IMR-90 (cell line): ENCODE measurements at regions not wholly inside any gene's neighbourhood (a gene's known extent, or its start where the extent isn't known, plus 50 kb on each side); places are given as distances from the start of the nearest gene placed in this dataset.

ENCODE experiments used
- ATAC-seq: fragments of 200-7000 bp; cut with Tn5 transposase; 2 replicates; pipeline ENCODE4 v1.9.1; 2020; ENCODE audit warnings: low read depth, mild to moderate bottlenecking, moderate library complexity
- BruUV-seq: library from RNA; stranded (reverse); fragments of 400-500 nt; replicated peaks from 2 replicates; lab custom pipeline; 2021; lab: Mats Ljungman, UMichigan
- CTCF ChIA-PET: fragments of 300-600 bp; formaldehyde crosslinking; extraction: SDS; loops from one replicate; lab custom pipeline; 2021; ENCODE audit warnings: antibody characterized with exemption; lab: Yijun Ruan, JAX
- POLR2A ChIA-PET: fragments of 300-600 bp; sonication (Branson Sonifier 250); formaldehyde crosslinking; loops from one replicate; lab custom pipeline; 2022; ENCODE audit warnings: antibody characterized with exemption; ENCODE audit not compliant: unreplicated experiment; lab: Charles Lee
- DNase-seq: peaks from one replicate; pipeline ENCODE4 v3.0.0; 2013
- H2AFZ ChIP-seq: replicated peaks from 2 replicates; pipeline ENCODE3; 2013; ENCODE audit warnings: low read length, mild to moderate bottlenecking; ENCODE audit not compliant: poor library complexity
- H2AK5ac ChIP-seq: 2 replicates; pipeline ENCODE4 v1.6.1; 2013; ENCODE audit warnings: low read depth, low read length, inconsistent platforms
- H2AK9ac ChIP-seq: replicated peaks from 2 replicates; pipeline ENCODE3; 2013; ENCODE audit warnings: mild to moderate bottlenecking, low read depth, low read length, moderate library complexity; ENCODE audit not compliant: poor library complexity
- H2BK120ac ChIP-seq: 2 replicates; pipeline ENCODE4 v1.6.1; 2013; ENCODE audit warnings: low read depth, low read length, inconsistent platforms
- H2BK15ac ChIP-seq: 3 replicates; pipeline ENCODE4 v1.6.1; 2013; ENCODE audit warnings: low read depth, low read length, inconsistent platforms
- H2BK20ac ChIP-seq: 2 replicates; pipeline ENCODE4 v1.6.1; 2013; ENCODE audit warnings: low read depth, mild to moderate bottlenecking, inconsistent platforms, low read length, moderate library complexity
- H2BK5ac ChIP-seq: 2 replicates; pipeline ENCODE4 v1.6.1; 2013; ENCODE audit warnings: mild to moderate bottlenecking, low read depth, low read length, inconsistent platforms; ENCODE audit not compliant: poor library complexity, severe bottlenecking
- H3K14ac ChIP-seq: replicated peaks from 2 replicates; pipeline ENCODE4 v1.6.1; 2013; ENCODE audit warnings: low read depth, low read length, inconsistent platforms
- H3K18ac ChIP-seq: 2 replicates; pipeline ENCODE4 v1.6.1; 2013; ENCODE audit warnings: low read depth, low read length, control low read depth
- H3K23ac ChIP-seq: 2 replicates; pipeline ENCODE4 v1.6.1; 2013; ENCODE audit warnings: low read depth, low read length, inconsistent platforms
- H3K27ac ChIP-seq: 2 replicates; pipeline ENCODE4 v1.5.1; 2013; ENCODE audit warnings: mild to moderate bottlenecking, control low read depth, low read length; ENCODE audit not compliant: insufficient read depth
- H3K27me3 ChIP-seq: 2 replicates; pipeline ENCODE4 v1.6.1; 2013; ENCODE audit warnings: low read length; ENCODE audit not compliant: control insufficient read depth, insufficient read depth
- H3K36me3 ChIP-seq: 2 replicates; pipeline ENCODE4 v1.6.1; 2013; ENCODE audit warnings: low read length, mixed read lengths; ENCODE audit not compliant: control insufficient read depth, insufficient read depth
- H3K4ac ChIP-seq: 2 replicates; pipeline ENCODE4 v1.6.1; 2013; ENCODE audit warnings: low read depth, low read length, inconsistent platforms
- H3K4me1 ChIP-seq: 2 replicates; pipeline ENCODE4 v1.6.1; 2013; ENCODE audit warnings: low read length, mixed read lengths; ENCODE audit not compliant: control insufficient read depth, insufficient read depth
- H3K4me2 ChIP-seq: 2 replicates; pipeline ENCODE4 v1.6.1; 2013; ENCODE audit warnings: low read depth, mild to moderate bottlenecking, control low read depth, low read length, moderate library complexity
- H3K4me3 ChIP-seq: 2 replicates; pipeline ENCODE4 v1.5.1; 2013; ENCODE audit warnings: low read depth, mild to moderate bottlenecking, control low read depth, low read length, moderate library complexity; ENCODE audit not compliant: insufficient read depth
- H3K56ac ChIP-seq: 2 replicates; pipeline ENCODE4 v1.6.1; 2013; ENCODE audit warnings: low read length, inconsistent platforms; ENCODE audit not compliant: insufficient read depth; ENCODE audit errors: extremely low read depth
- H3K79me1 ChIP-seq, 2 experiments: 2 replicates each; pipeline ENCODE4 v1.6.1; 2013; ENCODE audit warnings: low read length in 2 of 2, inconsistent platforms in 1 of 2, low read depth in 1 of 2
- H3K9ac ChIP-seq: 2 replicates; pipeline ENCODE4 v1.6.1; 2013; ENCODE audit warnings: low read depth, low read length, control low read depth
- H3K9me1 ChIP-seq: 2 replicates; pipeline ENCODE4 v1.6.1; 2013; ENCODE audit warnings: low read length, inconsistent platforms; ENCODE audit not compliant: insufficient read depth
- H3K9me3 ChIP-seq: 2 replicates; pipeline ENCODE4 v1.6.1; 2013; ENCODE audit warnings: low read length; ENCODE audit not compliant: control insufficient read depth, insufficient read depth
- H4K20me1 ChIP-seq: 2 replicates; pipeline ENCODE4 v1.6.1; 2013; ENCODE audit warnings: low read length, inconsistent platforms; ENCODE audit not compliant: insufficient read depth
- H4K5ac ChIP-seq: 2 replicates; pipeline ENCODE4 v1.6.1; 2013; ENCODE audit warnings: mild to moderate bottlenecking, low read depth, low read length, control low read depth
- H4K8ac ChIP-seq, 2 experiments: 2 replicates each; pipeline ENCODE4 v1.6.1; 2013; ENCODE audit warnings: low read depth in 2 of 2, low read length in 2 of 2, control low read depth in 1 of 2, inconsistent platforms in 1 of 2
- H4K91ac ChIP-seq: 2 replicates; pipeline ENCODE4 v1.6.1; 2013; ENCODE audit warnings: low read depth, low read length, inconsistent platforms; ENCODE audit not compliant: insufficient read depth
- BHLHE40 ChIP-seq: fragments of 150-350 bp; IDR thresholded peaks from 2 replicates; pipeline ENCODE4 v1.6.1; 2016; ENCODE audit warnings: mild to moderate bottlenecking, low read depth, low read length
- CEBPB ChIP-seq: IDR thresholded peaks from 2 replicates; pipeline ENCODE4 v1.6.1; 2012; ENCODE audit warnings: low read depth, low read length, improper control_type of control experiment
- CHD1 ChIP-seq: IDR thresholded peaks from 2 replicates; pipeline ENCODE4 v1.6.1; 2012; ENCODE audit warnings: low read depth, low read length, improper control_type of control experiment
- CTCF ChIP-seq: conservative IDR thresholded peaks from 2 replicates; pipeline ENCODE4 v1.5.1; 2012; ENCODE audit warnings: mild to moderate bottlenecking, low read depth, low read length, improper control_type of control experiment
- ELK1 ChIP-seq: fragments of 150-350 bp; IDR thresholded peaks from 2 replicates; pipeline ENCODE4 v1.6.1; 2016; ENCODE audit warnings: low read depth, mild to moderate bottlenecking, low read length, moderate library complexity, borderline replicate concordance
- MAZ ChIP-seq: IDR thresholded peaks from 2 replicates; pipeline ENCODE4 v1.6.1; 2012; ENCODE audit warnings: low read depth, mild to moderate bottlenecking, low read length, improper control_type of control experiment, moderate library complexity, borderline replicate concordance
- MXI1 ChIP-seq: IDR thresholded peaks from 2 replicates; pipeline ENCODE4 v1.6.1; 2012; ENCODE audit warnings: low read depth, mild to moderate bottlenecking, low read length, moderate library complexity, borderline replicate concordance
- NFE2L2 ChIP-seq: fragments of 150-350 bp; IDR thresholded peaks from 2 replicates; pipeline ENCODE4 v1.6.1; 2016; ENCODE audit warnings: low read depth, mild to moderate bottlenecking, low read length
- POLR2A ChIP-seq: IDR thresholded peaks from 2 replicates; pipeline ENCODE4 v1.6.1; 2012; ENCODE audit warnings: mild to moderate bottlenecking, low read depth, low read length
- RAD21 ChIP-seq: IDR thresholded peaks from 2 replicates; pipeline ENCODE4 v1.6.1; 2012; ENCODE audit warnings: low read length, improper control_type of control experiment
- RCOR1 ChIP-seq: IDR thresholded peaks from 2 replicates; pipeline ENCODE4 v1.6.1; 2012; ENCODE audit warnings: mild to moderate bottlenecking, low read length, improper control_type of control experiment; ENCODE audit not compliant: insufficient replicate concordance
- RFX5 ChIP-seq: IDR thresholded peaks from 2 replicates; pipeline ENCODE4 v1.8.0; 2012; ENCODE audit warnings: low read depth, mild to moderate bottlenecking, low read length, moderate library complexity
- SMC3 ChIP-seq: fragments of 150-350 bp; IDR thresholded peaks from 2 replicates; pipeline ENCODE4 v1.6.1; 2016; ENCODE audit warnings: low read depth, mild to moderate bottlenecking, antibody characterized with exemption, low read length, moderate library complexity
- USF2 ChIP-seq: fragments of 150-350 bp; IDR thresholded peaks from 2 replicates; pipeline ENCODE4 v1.6.1; 2017; ENCODE audit warnings: mild to moderate bottlenecking, antibody characterized with exemption, low read length, low read depth
- WGBS, 2 experiments: methylation state at CpG; one replicate each; pipeline versions ENCODE4 v1.1.5 to v1.1.7; 2013; ENCODE audit warnings: missing lambda C conversion rate in 2 of 2; ENCODE audit not compliant: insufficient read length in 1 of 2; ENCODE audit errors: extremely low coverage in 2 of 2; 5-methylcytosine and 5-hydroxymethylcytosine counted together
- dilution Hi-C: fragments of 300-500 bp; cut with HindIII; formaldehyde crosslinking; loops from one replicate; pipeline ENCODE4 v1.14.3; 2018; ENCODE audit warnings: low sequenced_read_pairs; ENCODE audit not compliant: unreplicated experiment
- in situ Hi-C: fragments of 300-500 bp; cut with MboI; formaldehyde crosslinking; loops from 3 replicates; pipeline ENCODE4 v1.14.3; 2019; ENCODE audit warnings: low sequenced_read_pairs, inconsistent platforms, mixed read lengths
- intact Hi-C: fragments of 100-400 bp; cut with micrococcal nuclease; formaldehyde crosslinking; loops from 2 replicates; pipeline ENCODE4 v1.10.0; 2022

- Histone ChIP-seq H4K91ac (no peak overlapping the region), H2AK9ac (no peak overlapping the region), H3K27ac (no peak overlapping the region), H3K18ac (no peak overlapping the region), H3K4ac (no peak overlapping the region), H2BK15ac (no peak overlapping the region), H3K14ac (no peak overlapping the region), H3K4me3 (no peak overlapping the region), H3K4me1 (no peaks in the 10 kb centered on the region), H3K23ac (no peak overlapping the region), H3K4me2 (no peak overlapping the region), H2AFZ (no peak overlapping the region), H3K9ac (no peak overlapping the region), H3K36me3 (no peaks in the 10 kb centered on the region), H3K9me3 (peaks cover 8% of the 10 kb centered on the region), H2BK120ac (no peak overlapping the region), H2BK20ac (no peak overlapping the region), H3K27me3 (peaks cover 42% of the 10 kb centered on the region), H3K56ac (no peak overlapping the region), H4K20me1 (no peaks in the 10 kb centered on the region), H3K79me1 (no peaks in the 10 kb centered on the region), H4K5ac (no peak overlapping the region), H3K9me1 (peaks cover 2% of the 10 kb centered on the region; the same call in 1 of the 2 replicates), H2BK5ac (no peak overlapping the region), H4K8ac (no peak overlapping the region), H2AK5ac (no peak overlapping the region)
- dilution Hi-C loops, result no loop called here
- WGBS, 2 experiments, result no CpG with 5 or more reads among the region's 4 CpGs
- CTCF ChIA-PET, result interaction anchor here (1.1 kb wide), 1 partner anchor 77 kb away, joined by 4 read pairs; no protein-coding TSS in a partner anchor
- TF ChIP-seq MAZ (no peak), RAD21 (no peak), RFX5 (no peak), MXI1 (no peak), POLR2A (no peak), RCOR1 (no peak), NFE2L2 (no peak), BHLHE40 (no peak), ELK1 (no peak), SMC3 (no peak), USF2 (no peak), CEBPB (no peak), CHD1 (no peak), CTCF (no peak)
- ATAC-seq (no peak), DNase-seq (no peak)
- BruUV-seq, result no TSS peak
- in situ Hi-C loops, result no loop called here
- intact Hi-C loops, result no loop called here
- POLR2A ChIA-PET, result no interaction called here
Measured at GRCh38 chr10:78640796-78641636, 427.8 kb upstream of the ZMIZ1 start.
